IMR-90 (cell line): ENCODE measurements at regions not wholly inside any gene's neighbourhood (a gene's known extent, or its start where the extent isn't known, plus 50 kb on each side); places are given as distances from the start of the nearest gene placed in this dataset.

Experiments
- ATAC-seq: fragments of 200-7000 bp; cut with Tn5 transposase; 2 replicates; pipeline ENCODE4 v1.9.1; 2020; ENCODE audit warnings: low read depth, mild to moderate bottlenecking, moderate library complexity
- BruUV-seq: library from RNA; stranded (reverse); fragments of 400-500 nt; replicated peaks from 2 replicates; lab custom pipeline; 2021; lab: Mats Ljungman, UMichigan
- CTCF ChIA-PET: fragments of 300-600 bp; formaldehyde crosslinking; extraction: SDS; loops from one replicate; lab custom pipeline; 2021; ENCODE audit warnings: antibody characterized with exemption; lab: Yijun Ruan, JAX
- POLR2A ChIA-PET: fragments of 300-600 bp; sonication (Branson Sonifier 250); formaldehyde crosslinking; loops from one replicate; lab custom pipeline; 2022; ENCODE audit warnings: antibody characterized with exemption; ENCODE audit not compliant: unreplicated experiment; lab: Charles Lee
- DNase-seq: peaks from one replicate; pipeline ENCODE4 v3.0.0; 2013
- H2AFZ ChIP-seq: replicated peaks from 2 replicates; pipeline ENCODE3; 2013; ENCODE audit warnings: low read length, mild to moderate bottlenecking; ENCODE audit not compliant: poor library complexity
- H2AK5ac ChIP-seq: 2 replicates; pipeline ENCODE4 v1.6.1; 2013; ENCODE audit warnings: low read depth, low read length, inconsistent platforms
- H2AK9ac ChIP-seq: replicated peaks from 2 replicates; pipeline ENCODE3; 2013; ENCODE audit warnings: mild to moderate bottlenecking, low read depth, low read length, moderate library complexity; ENCODE audit not compliant: poor library complexity
- H2BK120ac ChIP-seq: 2 replicates; pipeline ENCODE4 v1.6.1; 2013; ENCODE audit warnings: low read depth, low read length, inconsistent platforms
- H2BK15ac ChIP-seq: 3 replicates; pipeline ENCODE4 v1.6.1; 2013; ENCODE audit warnings: low read depth, low read length, inconsistent platforms
- H2BK20ac ChIP-seq: 2 replicates; pipeline ENCODE4 v1.6.1; 2013; ENCODE audit warnings: low read depth, mild to moderate bottlenecking, inconsistent platforms, low read length, moderate library complexity
- H2BK5ac ChIP-seq: 2 replicates; pipeline ENCODE4 v1.6.1; 2013; ENCODE audit warnings: mild to moderate bottlenecking, low read depth, low read length, inconsistent platforms; ENCODE audit not compliant: poor library complexity, severe bottlenecking
- H3K14ac ChIP-seq: replicated peaks from 2 replicates; pipeline ENCODE4 v1.6.1; 2013; ENCODE audit warnings: low read depth, low read length, inconsistent platforms
- H3K18ac ChIP-seq: 2 replicates; pipeline ENCODE4 v1.6.1; 2013; ENCODE audit warnings: low read depth, low read length, control low read depth
- H3K23ac ChIP-seq: 2 replicates; pipeline ENCODE4 v1.6.1; 2013; ENCODE audit warnings: low read depth, low read length, inconsistent platforms
- H3K27ac ChIP-seq: 2 replicates; pipeline ENCODE4 v1.5.1; 2013; ENCODE audit warnings: mild to moderate bottlenecking, control low read depth, low read length; ENCODE audit not compliant: insufficient read depth
- H3K27me3 ChIP-seq: 2 replicates; pipeline ENCODE4 v1.6.1; 2013; ENCODE audit warnings: low read length; ENCODE audit not compliant: control insufficient read depth, insufficient read depth
- H3K36me3 ChIP-seq: 2 replicates; pipeline ENCODE4 v1.6.1; 2013; ENCODE audit warnings: low read length, mixed read lengths; ENCODE audit not compliant: control insufficient read depth, insufficient read depth
- H3K4ac ChIP-seq: 2 replicates; pipeline ENCODE4 v1.6.1; 2013; ENCODE audit warnings: low read depth, low read length, inconsistent platforms
- H3K4me1 ChIP-seq: 2 replicates; pipeline ENCODE4 v1.6.1; 2013; ENCODE audit warnings: low read length, mixed read lengths; ENCODE audit not compliant: control insufficient read depth, insufficient read depth
- H3K4me2 ChIP-seq: 2 replicates; pipeline ENCODE4 v1.6.1; 2013; ENCODE audit warnings: low read depth, mild to moderate bottlenecking, control low read depth, low read length, moderate library complexity
- H3K4me3 ChIP-seq: 2 replicates; pipeline ENCODE4 v1.5.1; 2013; ENCODE audit warnings: low read depth, mild to moderate bottlenecking, control low read depth, low read length, moderate library complexity; ENCODE audit not compliant: insufficient read depth
- H3K56ac ChIP-seq: 2 replicates; pipeline ENCODE4 v1.6.1; 2013; ENCODE audit warnings: low read length, inconsistent platforms; ENCODE audit not compliant: insufficient read depth; ENCODE audit errors: extremely low read depth
- H3K79me1 ChIP-seq, 2 experiments: 2 replicates each; pipeline ENCODE4 v1.6.1; 2013; ENCODE audit warnings: low read length in 2 of 2, inconsistent platforms in 1 of 2, low read depth in 1 of 2
- H3K9ac ChIP-seq: 2 replicates; pipeline ENCODE4 v1.6.1; 2013; ENCODE audit warnings: low read depth, low read length, control low read depth
- H3K9me1 ChIP-seq: 2 replicates; pipeline ENCODE4 v1.6.1; 2013; ENCODE audit warnings: low read length, inconsistent platforms; ENCODE audit not compliant: insufficient read depth
- H3K9me3 ChIP-seq: 2 replicates; pipeline ENCODE4 v1.6.1; 2013; ENCODE audit warnings: low read length; ENCODE audit not compliant: control insufficient read depth, insufficient read depth
- H4K20me1 ChIP-seq: 2 replicates; pipeline ENCODE4 v1.6.1; 2013; ENCODE audit warnings: low read length, inconsistent platforms; ENCODE audit not compliant: insufficient read depth
- H4K5ac ChIP-seq: 2 replicates; pipeline ENCODE4 v1.6.1; 2013; ENCODE audit warnings: mild to moderate bottlenecking, low read depth, low read length, control low read depth
- H4K8ac ChIP-seq, 2 experiments: 2 replicates each; pipeline ENCODE4 v1.6.1; 2013; ENCODE audit warnings: low read depth in 2 of 2, low read length in 2 of 2, control low read depth in 1 of 2, inconsistent platforms in 1 of 2
- H4K91ac ChIP-seq: 2 replicates; pipeline ENCODE4 v1.6.1; 2013; ENCODE audit warnings: low read depth, low read length, inconsistent platforms; ENCODE audit not compliant: insufficient read depth
- BHLHE40 ChIP-seq: fragments of 150-350 bp; IDR thresholded peaks from 2 replicates; pipeline ENCODE4 v1.6.1; 2016; ENCODE audit warnings: mild to moderate bottlenecking, low read depth, low read length
- CHD1 ChIP-seq: IDR thresholded peaks from 2 replicates; pipeline ENCODE4 v1.6.1; 2012; ENCODE audit warnings: low read depth, low read length, improper control_type of control experiment
- FOS ChIP-seq: fragments of 150-350 bp; IDR thresholded peaks from 2 replicates; pipeline ENCODE4 v1.6.1; 2016; ENCODE audit warnings: low read depth, low read length
- MAZ ChIP-seq: IDR thresholded peaks from 2 replicates; pipeline ENCODE4 v1.6.1; 2012; ENCODE audit warnings: low read depth, mild to moderate bottlenecking, low read length, improper control_type of control experiment, moderate library complexity, borderline replicate concordance
- MXI1 ChIP-seq: IDR thresholded peaks from 2 replicates; pipeline ENCODE4 v1.6.1; 2012; ENCODE audit warnings: low read depth, mild to moderate bottlenecking, low read length, moderate library complexity, borderline replicate concordance
- NFE2L2 ChIP-seq: fragments of 150-350 bp; IDR thresholded peaks from 2 replicates; pipeline ENCODE4 v1.6.1; 2016; ENCODE audit warnings: low read depth, mild to moderate bottlenecking, low read length
- RCOR1 ChIP-seq: IDR thresholded peaks from 2 replicates; pipeline ENCODE4 v1.6.1; 2012; ENCODE audit warnings: mild to moderate bottlenecking, low read length, improper control_type of control experiment; ENCODE audit not compliant: insufficient replicate concordance
- RFX5 ChIP-seq: IDR thresholded peaks from 2 replicates; pipeline ENCODE4 v1.8.0; 2012; ENCODE audit warnings: low read depth, mild to moderate bottlenecking, low read length, moderate library complexity
- SMC3 ChIP-seq: fragments of 150-350 bp; IDR thresholded peaks from 2 replicates; pipeline ENCODE4 v1.6.1; 2016; ENCODE audit warnings: low read depth, mild to moderate bottlenecking, antibody characterized with exemption, low read length, moderate library complexity
- USF2 ChIP-seq: fragments of 150-350 bp; IDR thresholded peaks from 2 replicates; pipeline ENCODE4 v1.6.1; 2017; ENCODE audit warnings: mild to moderate bottlenecking, antibody characterized with exemption, low read length, low read depth
- WGBS, 2 experiments: methylation state at CpG; one replicate each; pipeline versions ENCODE4 v1.1.5 to v1.1.7; 2013; ENCODE audit warnings: missing lambda C conversion rate in 2 of 2; ENCODE audit not compliant: insufficient read length in 1 of 2; ENCODE audit errors: extremely low coverage in 2 of 2; 5-methylcytosine and 5-hydroxymethylcytosine counted together
- dilution Hi-C: fragments of 300-500 bp; cut with HindIII; formaldehyde crosslinking; loops from one replicate; pipeline ENCODE4 v1.14.3; 2018; ENCODE audit warnings: low sequenced_read_pairs; ENCODE audit not compliant: unreplicated experiment
- in situ Hi-C: fragments of 300-500 bp; cut with MboI; formaldehyde crosslinking; loops from 3 replicates; pipeline ENCODE4 v1.14.3; 2019; ENCODE audit warnings: low sequenced_read_pairs, inconsistent platforms, mixed read lengths
- intact Hi-C: fragments of 100-400 bp; cut with micrococcal nuclease; formaldehyde crosslinking; loops from 2 replicates; pipeline ENCODE4 v1.10.0; 2022

GRCh38 chr15:77553695-77554094, 79.0 kb downstream of the LINGO1 start:
- Histone ChIP-seq H3K18ac (no peak overlapping the region), H3K4me1 (no peaks in the 10 kb centered on the region), H3K4ac (no peak overlapping the region), H3K36me3 (no peaks in the 10 kb centered on the region), H3K14ac (no peak overlapping the region), H3K23ac (no peak overlapping the region), H3K27me3 (peaks cover 29% of the 10 kb centered on the region), H3K9me1 (no peaks in the 10 kb centered on the region), H4K5ac (no peak overlapping the region), H2AFZ (no peak overlapping the region), H4K8ac (no peak overlapping the region), H4K20me1 (no peaks in the 10 kb centered on the region), H2BK15ac (no peak overlapping the region), H3K9me3 (no peaks in the 10 kb centered on the region), H3K4me3 (no peak overlapping the region), H3K79me1 (no peaks in the 10 kb centered on the region), H2BK120ac (no peak overlapping the region), H3K56ac (no peak overlapping the region), H3K4me2 (no peak overlapping the region), H2BK20ac (no peak overlapping the region), H2BK5ac (no peak overlapping the region), H3K27ac (no peak overlapping the region), H3K9ac (no peak overlapping the region), H4K91ac (no peak overlapping the region), H2AK5ac (no peak overlapping the region), H2AK9ac (no peak overlapping the region)
- intact Hi-C loops (no loop called here), in situ Hi-C loops (no loop called here), dilution Hi-C loops (no loop called here)
- no peak for ATAC-seq
- no peak for DNase-seq
- no TSS peak for BruUV-seq
- WGBS, 2 experiments: 79% methylated on average over 2 of the region's 6 CpGs; no CpG with 5 or more reads in 1 of the 2 experiments
- TF ChIP-seq USF2 (no peak), MXI1 (no peak), NFE2L2 (no peak), CHD1 (no peak), MAZ (no peak), RFX5 (no peak), SMC3 (no peak), BHLHE40 (no peak), FOS (no peak), RCOR1 (no peak)
- POLR2A ChIA-PET: no interaction called here
- CTCF ChIA-PET: no interaction called here
